Upper lobe of left lung (tissue), 6 donors: ENCODE measurements at regions not wholly inside any gene's neighbourhood (a gene's known extent, or its start where the extent isn't known, plus 50 kb on each side); places are given as distances from the start of the nearest gene placed in this dataset.

Experiments
- ATAC-seq, 2 donors: fragments of 200-7000 bp; cut with Tn5 transposase; one replicate each; pipeline ENCODE4 v1.9.1; 2022; ENCODE audit warnings: mild to moderate bottlenecking in 2 of 2, moderate library complexity in 2 of 2; ENCODE audit not compliant: low FRiP score in 2 of 2
- DNase-seq, 2 donors: peaks; one replicate each; pipeline ENCODE4 v3.0.0-alpha.2; 2019 to 2020
- H3K27ac ChIP-seq, 4 donors: fragments of 200-600 bp; sonication (generic); one replicate each; pipeline ENCODE4 v1.5.1; 2016 to 2019
- H3K27me3 ChIP-seq, 4 donors: fragments of 200-600 bp; sonication (generic); one replicate each; pipeline ENCODE4 v1.5.1; 2017 to 2019
- H3K36me3 ChIP-seq, 4 donors: fragments of 200-600 bp; sonication (generic); one replicate each; pipeline ENCODE4 v1.5.1; 2016 to 2019
- H3K4me1 ChIP-seq, 4 donors: fragments of 200-600 bp; sonication (generic); one replicate each; pipeline ENCODE4 v1.5.1; 2018 to 2019
- H3K4me3 ChIP-seq, 4 donors: fragments of 200-600 bp; sonication (generic); one replicate each; pipeline ENCODE4 v1.5.1; 2017 to 2019; ENCODE audit warnings: mild to moderate bottlenecking in 2 of 4, moderate library complexity in 1 of 4
- H3K9me3 ChIP-seq, 4 donors: fragments of 200-600 bp; sonication (generic); one replicate each; pipeline ENCODE4 v1.5.1; 2018 to 2019
- EP300 ChIP-seq, 4 donors: sonication (generic); formaldehyde crosslinking; IDR thresholded peaks; one replicate each; pipeline ENCODE4 v1.5.1; 2017; ENCODE audit warnings: antibody characterized with exemption in 4 of 4, control low read depth in 2 of 4
- POLR2A ChIP-seq, 4 donors: fragments of 450-650 bp; IDR thresholded peaks; one replicate each; pipeline ENCODE4 v1.5.1; 2016 to 2017; ENCODE audit warnings: antibody characterized with exemption in 4 of 4, mild to moderate bottlenecking in 2 of 4
- POLR2AphosphoS5 ChIP-seq, 2 donors: sonication (generic); formaldehyde crosslinking; IDR thresholded peaks; one replicate each; pipeline ENCODE4 v1.5.1; 2017; ENCODE audit warnings: antibody characterized with exemption in 2 of 2
- WGBS, 2 donors: methylation state at CpG; one replicate each; pipeline ENCODE4 v1.1.5; 2017 to 2018; 5-methylcytosine and 5-hydroxymethylcytosine counted together
- TF ChIP-seq, protein P1 (sequence below), 6 experiments: fragments of 450-650 bp in 4 of 6; fragments of 200-600 bp in 2 of 6; sonication (generic) in 2 of 6; IDR thresholded peaks; one replicate each; pipeline ENCODE4 v1.5.1; 2016 to 2019; ENCODE audit warnings: antibody characterized with exemption in 6 of 6
- donor health status: DM: no; HTN: no; CAD: no; lungs with moderate emphysema.
- donor health status: DM: no; HTN: yes; CAD: no; lungs with severe emphysema.

DNA sequence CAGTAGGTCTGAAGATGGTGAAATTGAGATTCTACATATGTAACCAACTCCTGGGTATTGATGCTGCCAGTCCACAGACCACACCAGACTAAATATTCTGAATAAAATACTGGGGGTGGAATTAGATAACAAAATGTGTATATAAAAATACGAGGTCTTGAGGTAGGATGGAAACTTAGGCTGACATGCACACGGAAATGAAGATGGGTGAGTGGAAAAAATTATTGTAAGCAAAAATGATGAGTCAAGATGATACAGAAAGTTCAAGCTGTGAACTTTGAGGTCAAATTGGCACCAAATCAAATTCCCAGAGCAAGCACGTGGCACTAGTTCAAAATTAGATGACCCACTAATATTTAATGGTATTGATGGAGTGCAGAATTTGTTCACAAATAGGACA, 713.4 kb upstream of the ACO1 start:
- Histone ChIP-seq H3K4me1 (no peaks in the 10 kb centered on the region), H3K36me3 (no peaks in the 10 kb centered on the region), H3K27me3 (no peaks in the 10 kb centered on the region), H3K4me3 (no peak overlapping the region), H3K9me3 (no peaks in the 10 kb centered on the region), H3K27ac (no peak overlapping the region)
- no peak for DNase-seq
- TF ChIP-seq POLR2AphosphoS5 (IDR thresholded peaks at IDR 0.05), result no peak
- TF ChIP-seq, protein P1, sequence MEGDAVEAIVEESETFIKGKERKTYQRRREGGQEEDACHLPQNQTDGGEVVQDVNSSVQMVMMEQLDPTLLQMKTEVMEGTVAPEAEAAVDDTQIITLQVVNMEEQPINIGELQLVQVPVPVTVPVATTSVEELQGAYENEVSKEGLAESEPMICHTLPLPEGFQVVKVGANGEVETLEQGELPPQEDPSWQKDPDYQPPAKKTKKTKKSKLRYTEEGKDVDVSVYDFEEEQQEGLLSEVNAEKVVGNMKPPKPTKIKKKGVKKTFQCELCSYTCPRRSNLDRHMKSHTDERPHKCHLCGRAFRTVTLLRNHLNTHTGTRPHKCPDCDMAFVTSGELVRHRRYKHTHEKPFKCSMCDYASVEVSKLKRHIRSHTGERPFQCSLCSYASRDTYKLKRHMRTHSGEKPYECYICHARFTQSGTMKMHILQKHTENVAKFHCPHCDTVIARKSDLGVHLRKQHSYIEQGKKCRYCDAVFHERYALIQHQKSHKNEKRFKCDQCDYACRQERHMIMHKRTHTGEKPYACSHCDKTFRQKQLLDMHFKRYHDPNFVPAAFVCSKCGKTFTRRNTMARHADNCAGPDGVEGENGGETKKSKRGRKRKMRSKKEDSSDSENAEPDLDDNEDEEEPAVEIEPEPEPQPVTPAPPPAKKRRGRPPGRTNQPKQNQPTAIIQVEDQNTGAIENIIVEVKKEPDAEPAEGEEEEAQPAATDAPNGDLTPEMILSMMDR (IDR thresholded peaks at IDR 0.05), result no peak
- TF ChIP-seq POLR2A (IDR thresholded peaks at IDR 0.05), result no peak
- no peak for TF ChIP-seq EP300 (IDR thresholded peaks at IDR 0.05)
- no peak for ATAC-seq
- 76 to 77% methylated on average over 3 of the region's 3 CpGs for WGBS, 2 donors

DNA sequence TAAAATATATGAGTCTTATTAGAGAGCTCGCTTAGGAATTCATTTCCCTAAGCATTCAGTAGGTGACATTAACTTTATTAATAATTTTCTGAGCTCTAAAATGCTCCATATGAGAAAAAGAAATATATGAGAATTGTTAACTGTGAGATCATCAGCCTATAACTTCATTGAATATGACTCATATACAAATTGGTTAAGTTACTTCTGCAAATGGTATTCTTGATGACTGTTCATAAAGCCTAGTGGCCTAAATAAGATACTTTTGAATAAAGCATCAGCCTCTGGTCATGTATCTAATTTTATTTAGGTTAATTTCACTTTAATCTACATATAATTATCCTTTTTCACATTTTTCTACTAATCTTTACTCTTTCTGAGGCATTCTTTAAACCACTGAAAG, 710.2 kb upstream of the ACO1 start:
- 89 to 93% methylated on average over 1 of the region's 1 CpG for WGBS, 2 donors
- TF ChIP-seq, protein P1 (IDR thresholded peaks at IDR 0.05), result no peak
- TF ChIP-seq POLR2AphosphoS5 (IDR thresholded peaks at IDR 0.05), result no peak
- no peak for TF ChIP-seq EP300 (IDR thresholded peaks at IDR 0.05)
- no peak for TF ChIP-seq POLR2A (IDR thresholded peaks at IDR 0.05)
- H3K27ac ChIP-seq, result no peak overlapping the region
- DNase-seq (no peak), ATAC-seq (no peak)
- no peaks in the 10 kb centered on the region for H3K27me3 ChIP-seq
- H3K4me3 ChIP-seq, result no peak overlapping the region
- H3K36me3 ChIP-seq, result no peaks in the 10 kb centered on the region
- H3K9me3 ChIP-seq, result no peaks in the 10 kb centered on the region
- H3K4me1 ChIP-seq, result no peaks in the 10 kb centered on the region

DNA sequence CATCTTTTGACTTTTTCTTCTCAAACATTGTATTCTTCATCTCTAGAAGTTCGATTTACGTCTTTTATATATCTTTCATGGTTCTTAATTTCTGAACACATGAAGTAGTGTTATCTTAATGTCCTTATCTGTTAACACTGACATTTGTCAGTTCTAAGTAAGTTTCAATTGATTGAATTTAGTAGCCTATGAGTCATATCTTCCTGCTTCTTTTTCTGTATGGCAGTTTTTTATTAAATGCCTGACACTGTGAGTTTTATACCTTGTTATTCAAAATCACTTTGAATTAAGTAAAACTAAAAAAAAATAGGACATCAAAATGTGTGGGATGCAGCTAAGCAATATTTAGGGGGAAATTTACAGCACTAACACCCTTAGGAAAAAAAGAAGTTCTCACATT, 707.0 kb upstream of the ACO1 start:
- 81 to 96% methylated on average over 2 of the region's 2 CpGs for WGBS, 2 donors
- DNase-seq (no peak), ATAC-seq (no peak)
- H3K36me3 ChIP-seq, result no peaks in the 10 kb centered on the region
- no peaks in the 10 kb centered on the region for H3K4me1 ChIP-seq
- H3K27me3 ChIP-seq, result no peaks in the 10 kb centered on the region
- no peak overlapping the region for H3K4me3 ChIP-seq
- TF ChIP-seq, protein P1 (IDR thresholded peaks at IDR 0.05), result no peak
- TF ChIP-seq POLR2AphosphoS5 (IDR thresholded peaks at IDR 0.05) (no peak), EP300 (IDR thresholded peaks at IDR 0.05) (no peak)
- H3K27ac ChIP-seq, result no peak overlapping the region
- H3K9me3 ChIP-seq, result no peaks in the 10 kb centered on the region

DNA sequence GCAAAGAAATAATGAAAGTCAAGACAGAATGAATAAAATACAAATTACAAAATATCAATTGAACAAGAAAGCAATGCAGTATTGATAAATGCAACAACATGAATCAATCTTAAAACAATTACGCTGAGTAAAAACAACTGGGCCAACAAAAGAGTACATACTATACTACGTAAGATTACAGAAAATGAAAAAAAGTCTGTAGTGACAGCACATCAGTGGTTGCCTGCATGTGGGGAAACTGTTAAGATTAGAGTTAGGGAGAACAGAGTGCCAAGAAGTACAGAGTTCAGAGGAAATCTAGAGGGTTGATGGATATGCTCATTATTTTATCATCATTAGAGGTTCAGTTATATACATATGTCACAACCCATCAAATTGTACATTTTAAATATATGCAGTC, 706.6 kb upstream of the ACO1 start:
- TF ChIP-seq POLR2A (IDR thresholded peaks at IDR 0.05) (no peak), EP300 (IDR thresholded peaks at IDR 0.05) (no peak), POLR2AphosphoS5 (IDR thresholded peaks at IDR 0.05) (no peak)
- TF ChIP-seq, protein P1 (IDR thresholded peaks at IDR 0.05), result no peak
- no peak overlapping the region for H3K4me3 ChIP-seq
- H3K9me3 ChIP-seq, result no peaks in the 10 kb centered on the region
- ATAC-seq (no peak), DNase-seq (no peak)
- no peaks in the 10 kb centered on the region for H3K27me3 ChIP-seq
- H3K36me3 ChIP-seq, result no peaks in the 10 kb centered on the region
- H3K4me1 ChIP-seq, result no peaks in the 10 kb centered on the region
- H3K27ac ChIP-seq, result no peak overlapping the region
- WGBS, 2 donors, result 73 to 81% methylated on average over 2 of the region's 2 CpGs

DNA sequence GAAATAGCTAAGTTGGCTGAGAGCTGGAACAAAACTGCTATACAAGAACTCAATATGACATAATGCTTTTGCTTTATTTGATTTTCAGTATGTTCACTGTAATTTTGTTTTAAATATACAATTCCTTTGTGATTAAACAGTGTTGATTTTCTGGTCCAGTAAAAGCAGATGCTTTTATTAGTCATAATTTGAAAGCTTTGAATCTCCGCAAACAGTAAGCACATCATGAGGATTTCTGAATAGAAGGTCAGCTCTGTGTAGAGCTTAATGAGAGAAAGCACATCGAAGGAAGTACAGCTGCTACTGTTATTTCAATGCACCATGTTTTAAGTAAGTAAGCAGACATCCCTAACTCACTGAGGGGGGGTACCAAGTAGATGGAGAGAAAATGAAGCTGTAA, 701.3 kb upstream of the ACO1 start:
- H3K27me3 ChIP-seq, result no peaks in the 10 kb centered on the region
- no peak for DNase-seq
- no peaks in the 10 kb centered on the region for H3K36me3 ChIP-seq
- H3K4me1 ChIP-seq, result no peaks in the 10 kb centered on the region
- H3K9me3 ChIP-seq, result no peaks in the 10 kb centered on the region
- H3K4me3 ChIP-seq, result no peak overlapping the region
- no peak overlapping the region for H3K27ac ChIP-seq
- no peak for TF ChIP-seq POLR2A (IDR thresholded peaks at IDR 0.05)
- TF ChIP-seq, protein P1 (IDR thresholded peaks at IDR 0.05), result no peak
- no peak for TF ChIP-seq POLR2AphosphoS5 (IDR thresholded peaks at IDR 0.05)
- no peak for TF ChIP-seq EP300 (IDR thresholded peaks at IDR 0.05)
- WGBS, 2 donors, result 81 to 89% methylated on average over 2 of the region's 2 CpGs
- ATAC-seq, result no peak
